H1 (cell line): ENCODE measurements at regions not wholly inside any gene's neighbourhood (a gene's known extent, or its start where the extent isn't known, plus 50 kb on each side); places are given as distances from the start of the nearest gene placed in this dataset.

Experiments used
- BACH1 ChIP-seq: IDR thresholded peaks from 2 replicates; pipeline ENCODE4 v1.6.1; 2012; ENCODE audit warnings: low read length, improper control_type of control experiment
- CTCF ChIP-seq, 3 experiments: IDR thresholded peaks; 1 replicate in 2 of 3; 2 replicates in 1 of 3; pipeline versions ENCODE4 v1.5.1 to v1.6.1; 2011; ENCODE audit warnings: low read length in 3 of 3, mild to moderate bottlenecking in 3 of 3, inconsistent platforms in 2 of 3, low read depth in 1 of 3, moderate library complexity in 1 of 3; ENCODE audit not compliant: insufficient read depth in 1 of 3; ENCODE audit errors: control extremely low read depth in 1 of 3
- HDAC6 ChIP-seq: IDR thresholded peaks from one replicate; pipeline ENCODE4 v1.7.1; 2012; ENCODE audit warnings: low read depth, mild to moderate bottlenecking, inconsistent platforms, low read length, moderate library complexity
- KDM5A ChIP-seq: fragments of 200-600 bp; IDR thresholded peaks from 2 replicates; pipeline ENCODE4 v1.7.1; 2012; ENCODE audit warnings: mild to moderate bottlenecking, low read length, inconsistent platforms, mixed read lengths
- MAX ChIP-seq: IDR thresholded peaks from 2 replicates; pipeline ENCODE4 v1.6.1; 2012; ENCODE audit warnings: inconsistent platforms
- SIN3A ChIP-seq, 2 experiments: IDR thresholded peaks in 1 of 2; conservative IDR thresholded peaks in 1 of 2; 2 replicates each; pipeline ENCODE4 v1.6.1; 2011 to 2012; ENCODE audit warnings: low read length in 2 of 2, improper control_type of control experiment in 1 of 2, low read depth in 1 of 2, mild to moderate bottlenecking in 1 of 2
- TAF1 ChIP-seq: IDR thresholded peaks from 2 replicates; pipeline ENCODE4 v1.6.1; 2011; ENCODE audit warnings: mild to moderate bottlenecking, low read depth, low read length
- TF ChIP-seq, protein P1 (sequence below): fragments of 300-600 bp; sonication (generic); IDR thresholded peaks from 2 replicates; pipeline ENCODE4 v1.7.1; 2012; ENCODE audit warnings: low read length, moderate library complexity, mild to moderate bottlenecking, inconsistent platforms; ENCODE audit not compliant: insufficient replicate concordance

DNA sequence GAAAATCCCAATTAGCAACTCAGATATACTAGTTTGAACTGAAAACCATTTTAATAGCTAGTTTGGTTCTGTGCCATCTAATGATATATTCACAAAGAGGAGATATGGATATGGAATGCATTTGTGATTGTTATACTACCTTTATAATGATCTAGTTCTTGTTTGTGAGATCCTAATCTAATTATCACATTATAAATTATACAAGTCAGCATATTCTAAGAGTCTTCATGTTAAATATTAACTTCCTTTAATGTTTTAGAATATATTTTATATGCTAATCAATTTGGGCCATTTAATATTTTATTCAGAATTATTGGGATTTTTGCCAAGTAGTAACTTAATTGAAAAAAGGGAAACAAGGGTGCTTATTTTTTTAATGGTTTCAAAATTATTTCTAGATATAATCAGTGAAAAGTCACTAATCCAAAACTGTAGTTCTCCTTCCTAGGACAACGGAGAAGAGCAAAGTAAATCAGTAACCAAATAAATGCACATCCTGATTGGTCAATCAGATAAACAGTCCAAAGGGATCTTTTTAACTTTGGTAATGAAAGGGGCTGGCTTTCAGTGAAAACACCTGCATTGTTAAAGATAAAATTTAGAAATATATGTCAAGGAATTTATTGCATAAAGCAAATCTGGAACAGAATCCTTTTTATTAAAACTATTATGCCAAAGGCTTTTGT, 173.9 kb upstream of the MEOX2 start (continued):
- TF ChIP-seq, protein P1, sequence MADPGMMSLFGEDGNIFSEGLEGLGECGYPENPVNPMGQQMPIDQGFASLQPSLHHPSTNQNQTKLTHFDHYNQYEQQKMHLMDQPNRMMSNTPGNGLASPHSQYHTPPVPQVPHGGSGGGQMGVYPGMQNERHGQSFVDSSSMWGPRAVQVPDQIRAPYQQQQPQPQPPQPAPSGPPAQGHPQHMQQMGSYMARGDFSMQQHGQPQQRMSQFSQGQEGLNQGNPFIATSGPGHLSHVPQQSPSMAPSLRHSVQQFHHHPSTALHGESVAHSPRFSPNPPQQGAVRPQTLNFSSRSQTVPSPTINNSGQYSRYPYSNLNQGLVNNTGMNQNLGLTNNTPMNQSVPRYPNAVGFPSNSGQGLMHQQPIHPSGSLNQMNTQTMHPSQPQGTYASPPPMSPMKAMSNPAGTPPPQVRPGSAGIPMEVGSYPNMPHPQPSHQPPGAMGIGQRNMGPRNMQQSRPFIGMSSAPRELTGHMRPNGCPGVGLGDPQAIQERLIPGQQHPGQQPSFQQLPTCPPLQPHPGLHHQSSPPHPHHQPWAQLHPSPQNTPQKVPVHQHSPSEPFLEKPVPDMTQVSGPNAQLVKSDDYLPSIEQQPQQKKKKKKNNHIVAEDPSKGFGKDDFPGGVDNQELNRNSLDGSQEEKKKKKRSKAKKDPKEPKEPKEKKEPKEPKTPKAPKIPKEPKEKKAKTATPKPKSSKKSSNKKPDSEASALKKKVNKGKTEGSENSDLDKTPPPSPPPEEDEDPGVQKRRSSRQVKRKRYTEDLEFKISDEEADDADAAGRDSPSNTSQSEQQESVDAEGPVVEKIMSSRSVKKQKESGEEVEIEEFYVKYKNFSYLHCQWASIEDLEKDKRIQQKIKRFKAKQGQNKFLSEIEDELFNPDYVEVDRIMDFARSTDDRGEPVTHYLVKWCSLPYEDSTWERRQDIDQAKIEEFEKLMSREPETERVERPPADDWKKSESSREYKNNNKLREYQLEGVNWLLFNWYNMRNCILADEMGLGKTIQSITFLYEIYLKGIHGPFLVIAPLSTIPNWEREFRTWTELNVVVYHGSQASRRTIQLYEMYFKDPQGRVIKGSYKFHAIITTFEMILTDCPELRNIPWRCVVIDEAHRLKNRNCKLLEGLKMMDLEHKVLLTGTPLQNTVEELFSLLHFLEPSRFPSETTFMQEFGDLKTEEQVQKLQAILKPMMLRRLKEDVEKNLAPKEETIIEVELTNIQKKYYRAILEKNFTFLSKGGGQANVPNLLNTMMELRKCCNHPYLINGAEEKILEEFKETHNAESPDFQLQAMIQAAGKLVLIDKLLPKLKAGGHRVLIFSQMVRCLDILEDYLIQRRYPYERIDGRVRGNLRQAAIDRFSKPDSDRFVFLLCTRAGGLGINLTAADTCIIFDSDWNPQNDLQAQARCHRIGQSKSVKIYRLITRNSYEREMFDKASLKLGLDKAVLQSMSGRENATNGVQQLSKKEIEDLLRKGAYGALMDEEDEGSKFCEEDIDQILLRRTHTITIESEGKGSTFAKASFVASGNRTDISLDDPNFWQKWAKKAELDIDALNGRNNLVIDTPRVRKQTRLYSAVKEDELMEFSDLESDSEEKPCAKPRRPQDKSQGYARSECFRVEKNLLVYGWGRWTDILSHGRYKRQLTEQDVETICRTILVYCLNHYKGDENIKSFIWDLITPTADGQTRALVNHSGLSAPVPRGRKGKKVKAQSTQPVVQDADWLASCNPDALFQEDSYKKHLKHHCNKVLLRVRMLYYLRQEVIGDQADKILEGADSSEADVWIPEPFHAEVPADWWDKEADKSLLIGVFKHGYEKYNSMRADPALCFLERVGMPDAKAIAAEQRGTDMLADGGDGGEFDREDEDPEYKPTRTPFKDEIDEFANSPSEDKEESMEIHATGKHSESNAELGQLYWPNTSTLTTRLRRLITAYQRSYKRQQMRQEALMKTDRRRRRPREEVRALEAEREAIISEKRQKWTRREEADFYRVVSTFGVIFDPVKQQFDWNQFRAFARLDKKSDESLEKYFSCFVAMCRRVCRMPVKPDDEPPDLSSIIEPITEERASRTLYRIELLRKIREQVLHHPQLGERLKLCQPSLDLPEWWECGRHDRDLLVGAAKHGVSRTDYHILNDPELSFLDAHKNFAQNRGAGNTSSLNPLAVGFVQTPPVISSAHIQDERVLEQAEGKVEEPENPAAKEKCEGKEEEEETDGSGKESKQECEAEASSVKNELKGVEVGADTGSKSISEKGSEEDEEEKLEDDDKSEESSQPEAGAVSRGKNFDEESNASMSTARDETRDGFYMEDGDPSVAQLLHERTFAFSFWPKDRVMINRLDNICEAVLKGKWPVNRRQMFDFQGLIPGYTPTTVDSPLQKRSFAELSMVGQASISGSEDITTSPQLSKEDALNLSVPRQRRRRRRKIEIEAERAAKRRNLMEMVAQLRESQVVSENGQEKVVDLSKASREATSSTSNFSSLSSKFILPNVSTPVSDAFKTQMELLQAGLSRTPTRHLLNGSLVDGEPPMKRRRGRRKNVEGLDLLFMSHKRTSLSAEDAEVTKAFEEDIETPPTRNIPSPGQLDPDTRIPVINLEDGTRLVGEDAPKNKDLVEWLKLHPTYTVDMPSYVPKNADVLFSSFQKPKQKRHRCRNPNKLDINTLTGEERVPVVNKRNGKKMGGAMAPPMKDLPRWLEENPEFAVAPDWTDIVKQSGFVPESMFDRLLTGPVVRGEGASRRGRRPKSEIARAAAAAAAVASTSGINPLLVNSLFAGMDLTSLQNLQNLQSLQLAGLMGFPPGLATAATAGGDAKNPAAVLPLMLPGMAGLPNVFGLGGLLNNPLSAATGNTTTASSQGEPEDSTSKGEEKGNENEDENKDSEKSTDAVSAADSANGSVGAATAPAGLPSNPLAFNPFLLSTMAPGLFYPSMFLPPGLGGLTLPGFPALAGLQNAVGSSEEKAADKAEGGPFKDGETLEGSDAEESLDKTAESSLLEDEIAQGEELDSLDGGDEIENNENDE = no peak
- TF ChIP-seq CTCF (IDR thresholded peaks at IDR 0.05; ENCODE audit: control extremely low read depth in 1 of 3, insufficient read depth in 1 of 3, low read depth in 1 of 3, low read length in 3 of 3) = no peak
- no peak for TF ChIP-seq TAF1
- no peak for TF ChIP-seq SIN3A (conservative IDR thresholded peaks at IDR 0.05 in 1 of 2, IDR thresholded peaks at IDR 0.05 in 1 of 2; ENCODE audit: low read depth in 1 of 2, low read length in 2 of 2)
- no peak for TF ChIP-seq BACH1
- no peak for TF ChIP-seq HDAC6
- no peak for TF ChIP-seq KDM5A
- TF ChIP-seq MAX = no peak
